ENCODE measurements at regions not wholly inside any gene's neighbourhood (a gene's known extent, or its start where the extent isn't known, plus 50 kb on each side); places are given as distances from the start of the nearest gene placed in this dataset.

DNA sequence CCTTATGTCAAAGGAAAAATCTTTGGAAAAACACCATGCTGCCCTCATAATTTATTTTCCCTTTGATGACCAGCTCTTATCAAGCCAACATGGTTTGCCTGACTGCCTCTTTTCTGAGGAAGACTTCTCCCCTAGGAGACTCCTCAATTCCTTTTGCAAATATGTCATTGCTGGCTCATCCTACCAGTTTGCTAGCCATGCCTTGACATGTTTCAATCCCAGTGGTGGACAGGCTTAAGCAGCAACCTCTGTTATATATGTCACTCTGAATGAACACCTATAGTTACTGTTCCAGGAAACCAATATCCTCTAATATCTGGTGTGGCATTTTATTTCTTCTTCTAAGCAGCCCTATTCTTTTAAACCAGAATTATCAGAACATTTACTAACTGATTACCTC lies 615.8 kb downstream of the HTR1A start:
- H3K23me2 ChIP-seq (ENCODE audit: low read depth, low read length) = no peaks in the 10 kb centered on the region
- TF ChIP-seq EZH2 (IDR thresholded peaks at IDR 0.05; ENCODE audit: low read depth, low read length, severe bottlenecking) (no peak), FOSL1 (IDR thresholded peaks at IDR 0.05; ENCODE audit: insufficient read depth, low read depth, low read length) (no peak), RBBP5 (IDR thresholded peaks at IDR 0.05; ENCODE audit: borderline replicate concordance, low read depth, low read length) (no peak), KDM5A (IDR thresholded peaks at IDR 0.05; ENCODE audit: low read length) (no peak), CHD2 (IDR thresholded peaks at IDR 0.05; ENCODE audit: low read length) (no peak), EP300 (IDR thresholded peaks at IDR 0.05; ENCODE audit: borderline replicate concordance in 1 of 2, low read depth in 2 of 2, low read length in 2 of 2) (no peak), BRCA1 (IDR thresholded peaks at IDR 0.05; ENCODE audit: low read depth, low read length) (no peak), SUZ12 (IDR thresholded peaks at IDR 0.05; ENCODE audit: low read length) (no peak), CTBP2 (IDR thresholded peaks at IDR 0.05; ENCODE audit: borderline replicate concordance, insufficient read depth, insufficient read length, low read length) (no peak)
- TF ChIP-seq, protein P1, sequence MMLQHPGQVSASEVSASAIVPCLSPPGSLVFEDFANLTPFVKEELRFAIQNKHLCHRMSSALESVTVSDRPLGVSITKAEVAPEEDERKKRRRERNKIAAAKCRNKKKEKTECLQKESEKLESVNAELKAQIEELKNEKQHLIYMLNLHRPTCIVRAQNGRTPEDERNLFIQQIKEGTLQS (IDR thresholded peaks at IDR 0.05; ENCODE audit: insufficient read depth, low read depth, low read length) = no peak
- TF ChIP-seq, protein P2, sequence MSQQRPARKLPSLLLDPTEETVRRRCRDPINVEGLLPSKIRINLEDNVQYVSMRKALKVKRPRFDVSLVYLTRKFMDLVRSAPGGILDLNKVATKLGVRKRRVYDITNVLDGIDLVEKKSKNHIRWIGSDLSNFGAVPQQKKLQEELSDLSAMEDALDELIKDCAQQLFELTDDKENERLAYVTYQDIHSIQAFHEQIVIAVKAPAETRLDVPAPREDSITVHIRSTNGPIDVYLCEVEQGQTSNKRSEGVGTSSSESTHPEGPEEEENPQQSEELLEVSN (IDR thresholded peaks at IDR 0.05) = no peak
- peaks cover 0 to 4% of the 10 kb centered on the region in 2 experiments; a peak in 3 of 4 replicates for H3K9me3 ChIP-seq (ENCODE audit: insufficient read depth in 2 of 2, low read depth in 1 of 2, low read length in 1 of 2)
- POLR2A ChIA-PET (ENCODE audit: partially characterized antibody) = no interaction called here
- H4K8ac ChIP-seq (ENCODE audit: extremely low read depth, insufficient read depth, low read length) = no peak overlapping the region
- no peaks in the 10 kb centered on the region for H3K79me2 ChIP-seq (ENCODE audit: control insufficient read depth in 1 of 2, insufficient read depth in 2 of 2, low read length in 2 of 2)
- no peak overlapping the region for H3K4me2 ChIP-seq (ENCODE audit: insufficient read depth in 1 of 2, low read depth in 2 of 2, low read length in 2 of 2)
- no peak overlapping the region for H3K23ac ChIP-seq (ENCODE audit: insufficient read length)
- no peak overlapping the region for H2AFZ ChIP-seq (ENCODE audit: low read length)
- no peaks in the 10 kb centered on the region; a peak in 1 of 7 replicates for H3K4me1 ChIP-seq (replicated peaks in 1 of 4; ENCODE audit: control insufficient read depth in 3 of 4, insufficient read depth in 4 of 4, low read length in 3 of 4)
- FAIRE-seq (no peak), DNase-seq (ENCODE audit: low read depth in 1 of 2, low spot score in 2 of 2) (no peak)
- H2BK120ac ChIP-seq (replicated peaks; ENCODE audit: low read depth, low read length) = no peak overlapping the region
- H3K18ac ChIP-seq (ENCODE audit: extremely low read depth, low read length) = no peak overlapping the region
- no peak overlapping the region for H3K4ac ChIP-seq (replicated peaks; ENCODE audit: insufficient read length, low read depth, low read length)
- no peak overlapping the region for H2BK5ac ChIP-seq (ENCODE audit: low read depth, low read length)
- no peak overlapping the region for H4K91ac ChIP-seq (replicated peaks; ENCODE audit: insufficient read length, low read length)
- H2BK20ac ChIP-seq (ENCODE audit: low read length) = no peak overlapping the region
- no peak overlapping the region for H3K56ac ChIP-seq (replicated peaks; ENCODE audit: insufficient read length, low read depth, low read length)
- no peak overlapping the region for H3K27ac ChIP-seq (ENCODE audit: low read depth, low read length)
- no peak overlapping the region for H3K14ac ChIP-seq (ENCODE audit: insufficient read length)
- H3K36me3 ChIP-seq (ENCODE audit: control insufficient read depth in 2 of 4, insufficient read depth in 4 of 4, low read length in 3 of 4) = no peaks in the 10 kb centered on the region
- H3K9ac ChIP-seq (replicated peaks in 1 of 4; ENCODE audit: extremely low read depth in 1 of 4, low read depth in 3 of 4, low read length in 3 of 4) = no peak overlapping the region
- H3K79me1 ChIP-seq (ENCODE audit: low read depth, low read length) = no peaks in the 10 kb centered on the region
- CTCF ChIA-PET (ENCODE audit: partially characterized antibody) = interaction anchor here (0.8 kb wide), 1 partner anchor 518 kb away, joined by 3 read pairs; no protein-coding TSS in a partner anchor
- H4K5ac ChIP-seq (ENCODE audit: insufficient read length, low read depth, low read length) = no peak overlapping the region
- H3K27me3 ChIP-seq (replicated peaks in 1 of 4; ENCODE audit: control insufficient read depth in 3 of 4, extremely low read depth in 1 of 4, insufficient read depth in 3 of 4, low read length in 3 of 4) = no peaks in the 10 kb centered on the region
- H2AK5ac ChIP-seq (ENCODE audit: low read depth, low read length) = no peak overlapping the region
- H2BK12ac ChIP-seq (ENCODE audit: low read depth, low read length) = no peak overlapping the region
- H4K20me1 ChIP-seq (replicated peaks in 1 of 2; ENCODE audit: control insufficient read depth in 1 of 2, insufficient read depth in 2 of 2, low read length in 2 of 2) = no peaks in the 10 kb centered on the region
- no peak overlapping the region for H2BK15ac ChIP-seq (ENCODE audit: low read length)
- no peak overlapping the region for H3K4me3 ChIP-seq (ENCODE audit: extremely low read depth in 1 of 4, insufficient read depth in 2 of 4, low read depth in 3 of 4, low read length in 4 of 4)

All from H1 (cell line).